Gastrocnemius medialis (tissue), 4 donors: ENCODE measurements at regions not wholly inside any gene's neighbourhood (a gene's known extent, or its start where the extent isn't known, plus 50 kb on each side); places are given as distances from the start of the nearest gene placed in this dataset.
"Not testable (repeated sequence)": the region's sequence is repeated elsewhere in the genome, so short reads cannot be mapped to it uniquely, and the experiment has no call there.

Experiments used
- ATAC-seq, 2 donors: fragments of 150-250 bp; one replicate each; pipeline ENCODE4 v1.9.1; 2016
- DNase-seq, 2 donors: peaks; one replicate each; pipeline ENCODE4 v3.0.0-alpha.2; 2019
- H3K27ac ChIP-seq, 4 donors: fragments of 200-600 bp; sonication (generic); 1 replicate in 1 of 4; 2 replicates in 3 of 4; pipeline ENCODE4 v1.5.1; 2016 to 2018; ENCODE audit warnings: mild to moderate bottlenecking in 2 of 4, moderate library complexity in 1 of 4
- H3K27me3 ChIP-seq, 3 donors: fragments of 200-600 bp; sonication (generic) in 2 of 3; 1 replicate in 1 of 3; 2 replicates in 2 of 3; pipeline versions ENCODE4 v1.5.1 to v1.6.0; 2016 to 2019; ENCODE audit warnings: mild to moderate bottlenecking in 1 of 3, moderate library complexity in 1 of 3
- H3K36me3 ChIP-seq, 2 donors: fragments of 200-600 bp; sonication (generic) in 1 of 2; one replicate each; pipeline ENCODE4 v1.5.1; 2017 to 2018
- H3K4me1 ChIP-seq, 2 donors: fragments of 200-600 bp; sonication (generic) in 1 of 2; one replicate each; pipeline ENCODE4 v1.5.1; 2016 to 2017; ENCODE audit warnings: mild to moderate bottlenecking in 2 of 2
- H3K4me3 ChIP-seq, 4 donors: fragments of 200-600 bp; sonication (generic) in 3 of 4; 1 replicate in 1 of 4; 2 replicates in 3 of 4; pipeline ENCODE4 v1.5.1; 2016 to 2019; ENCODE audit warnings: mild to moderate bottlenecking in 2 of 4
- H3K9me3 ChIP-seq, 3 donors: fragments of 200-600 bp; sonication (generic) in 2 of 3; 1 replicate in 1 of 3; 2 replicates in 2 of 3; pipeline ENCODE4 v1.5.1; 2016 to 2019
- CTCF ChIP-seq, 5 experiments: fragments of 450-650 bp in 3 of 5; fragments of 200-600 bp in 2 of 5; sonication (generic) in 2 of 5; IDR thresholded peaks in 4 of 5; conservative IDR thresholded peaks in 1 of 5; 1 replicate in 4 of 5; 2 replicates in 1 of 5; pipeline ENCODE4 v1.5.1; 2016 to 2019; ENCODE audit warnings: antibody characterized with exemption in 5 of 5, mild to moderate bottlenecking in 3 of 5, moderate library complexity in 3 of 5
- POLR2A ChIP-seq, 2 donors: fragments of 450-650 bp; IDR thresholded peaks; one replicate each; pipeline ENCODE4 v1.6.1; 2017; ENCODE audit warnings: antibody characterized with exemption in 2 of 2, mild to moderate bottlenecking in 2 of 2, moderate library complexity in 2 of 2
- in situ Hi-C, 4 donors: fragments of 200-750 bp; cut with MboI; loops; one replicate each; pipeline versions ENCODE4 v1.15.0 to v1.8.0; 2017; ENCODE audit warnings: low sequenced_read_pairs in 4 of 4
- intact Hi-C: fragments of 100-400 bp; cut with DNase I; formaldehyde crosslinking; loops from one replicate; pipeline ENCODE4 v1.15.1; 2023; ENCODE audit warnings: low total_unique reads

- no peaks in the 10 kb centered on the region for H3K9me3 ChIP-seq
- H3K27ac ChIP-seq: no peak overlapping the region
- no peak overlapping the region for H3K4me3 ChIP-seq
- DNase-seq: no peak
- no peaks in the 10 kb centered on the region for H3K4me1 ChIP-seq
- ATAC-seq: no peak
- H3K36me3 ChIP-seq: no peaks in the 10 kb centered on the region
- TF ChIP-seq CTCF (IDR thresholded peaks at IDR 0.05 in 4 of 5, conservative IDR thresholded peaks at IDR 0.05 in 1 of 5) (no peak), POLR2A (IDR thresholded peaks at IDR 0.05) (no peak)
- in situ Hi-C loops (no loop called here), intact Hi-C loops (no loop called here)
- H3K27me3 ChIP-seq: peaks cover 3 to 9% (median 5%) of the 10 kb centered on the region in 3 donors
These were observed 126.1 kb downstream of the TFAP2C start for GRCh38 chr20:56755201-56755600.

- intact Hi-C loops, ATAC-seq, H3K4me1 ChIP-seq: not testable (repeated sequence)
These were observed 127.6 kb downstream of the TFAP2C start for GRCh38 chr20:56756658-56757057.

DNA sequence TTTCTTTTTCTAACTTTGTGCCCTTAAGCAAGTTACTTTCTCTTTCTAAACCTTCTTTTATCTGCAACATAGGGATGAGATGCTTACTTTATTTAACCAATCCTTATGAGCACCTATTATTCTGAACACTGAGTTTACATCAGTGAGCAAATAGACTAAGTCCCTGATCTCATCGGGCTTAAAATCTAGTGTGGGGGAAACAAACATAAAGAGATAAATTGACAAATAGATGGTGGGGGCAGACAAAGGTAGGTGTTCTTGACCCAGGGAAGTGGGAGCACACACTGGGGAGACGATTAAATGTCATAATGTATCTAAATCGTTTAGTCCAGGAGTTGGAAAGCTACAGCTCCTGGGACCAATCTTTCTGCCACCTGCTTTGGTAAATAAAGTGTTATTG lies 129.6 kb downstream of the TFAP2C start:
- Histone ChIP-seq H3K4me3 (no peak overlapping the region), H3K27ac (no peak overlapping the region), H3K9me3 (no peaks in the 10 kb centered on the region), H3K4me1 (no peaks in the 10 kb centered on the region), H3K27me3 (no peaks in the 10 kb centered on the region), H3K36me3 (no peaks in the 10 kb centered on the region)
- TF ChIP-seq POLR2A (IDR thresholded peaks at IDR 0.05) (no peak), CTCF (IDR thresholded peaks at IDR 0.05 in 4 of 5, conservative IDR thresholded peaks at IDR 0.05 in 1 of 5) (no peak)
- DNase-seq (no peak), ATAC-seq (no peak)
- in situ Hi-C loops (no loop called here), intact Hi-C loops (no loop called here)

More at GRCh38 chr20:56756658-56757057, 127.6 kb downstream of the TFAP2C start:
- H3K36me3 ChIP-seq, DNase-seq, H3K4me3 ChIP-seq, H3K9me3 ChIP-seq, H3K27me3 ChIP-seq, in situ Hi-C loops, H3K27ac ChIP-seq: not testable (repeated sequence)

- TF ChIP-seq CTCF (IDR thresholded peaks at IDR 0.05 in 4 of 5, conservative IDR thresholded peaks at IDR 0.05 in 1 of 5) (no peak), POLR2A (IDR thresholded peaks at IDR 0.05) (no peak)
- H3K36me3 ChIP-seq: no peaks in the 10 kb centered on the region
- intact Hi-C loops: no loop called here
- DNase-seq (no peak), ATAC-seq (no peak)
- no peaks in the 10 kb centered on the region for H3K27me3 ChIP-seq
- H3K4me3 ChIP-seq: no peak overlapping the region
- in situ Hi-C loops: no loop called here
- no peak overlapping the region for H3K27ac ChIP-seq
- no peaks in the 10 kb centered on the region for H3K9me3 ChIP-seq
- no peaks in the 10 kb centered on the region for H3K4me1 ChIP-seq
These were observed 130.7 kb downstream of the TFAP2C start for GRCh38 chr20:56759741-56760278.

DNA sequence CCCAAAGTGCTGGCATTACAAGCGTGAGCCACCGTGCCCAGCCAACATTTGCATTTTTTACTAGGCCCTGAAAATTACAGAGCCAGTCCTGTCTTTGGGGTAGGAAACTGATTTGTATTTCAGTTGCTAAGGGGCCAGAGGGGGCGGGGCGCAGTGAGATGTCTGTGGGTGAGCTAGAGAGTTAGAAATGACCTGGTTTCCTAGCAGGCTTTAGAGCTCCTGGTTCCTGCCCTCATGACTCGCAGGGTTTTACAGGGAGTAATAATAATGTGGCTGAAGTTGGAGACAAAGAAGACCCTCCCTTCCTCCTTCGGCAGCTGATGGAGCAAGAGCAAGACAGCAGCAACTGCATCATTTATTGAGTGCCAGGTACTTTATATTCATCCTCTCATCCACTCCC lies 131.5 kb downstream of the TFAP2C start:
- Histone ChIP-seq H3K27me3 (no peaks in the 10 kb centered on the region), H3K9me3 (no peaks in the 10 kb centered on the region), H3K36me3 (no peaks in the 10 kb centered on the region), H3K27ac (no peak overlapping the region), H3K4me1 (no peaks in the 10 kb centered on the region), H3K4me3 (no peak overlapping the region)
- ATAC-seq: no peak
- TF ChIP-seq POLR2A (IDR thresholded peaks at IDR 0.05): no peak
- TF ChIP-seq CTCF (IDR thresholded peaks at IDR 0.05 in 4 of 5, conservative IDR thresholded peaks at IDR 0.05 in 1 of 5): no peak
- in situ Hi-C loops: no loop called here
- DNase-seq: no peak
- intact Hi-C loops: no loop called here
